ENCODE measurements at regions not wholly inside any gene's neighbourhood (a gene's known extent, or its start where the extent isn't known, plus 50 kb on each side); places are given as distances from the start of the nearest gene placed in this dataset.
"Not testable (repeated sequence)": the region's sequence is repeated elsewhere in the genome, so short reads cannot be mapped to it uniquely, and the experiment has no call there.

DNA sequence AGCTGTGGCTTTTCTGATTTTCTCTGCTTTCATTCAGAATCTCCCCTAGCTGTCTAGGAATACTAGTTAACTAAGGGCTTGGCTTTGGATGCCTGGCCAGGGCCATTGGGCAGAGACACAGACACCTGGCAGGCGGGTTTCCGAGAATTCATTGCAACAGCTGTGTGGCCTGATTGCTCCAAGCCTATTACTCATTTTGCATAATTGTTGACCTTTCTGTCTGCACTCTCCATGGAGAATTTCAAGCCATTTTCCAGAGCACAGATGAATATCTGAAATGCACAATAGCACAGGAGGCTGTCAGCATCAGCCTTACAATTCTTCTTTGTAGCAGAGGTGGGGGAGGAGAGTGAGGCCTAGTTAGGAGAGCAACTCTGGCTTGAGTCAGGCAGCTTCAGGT is 310.5 kb downstream of the DMAC1 start:
- H3K4me1 ChIP-seq, result no peaks in the 10 kb centered on the region
- H3K27ac ChIP-seq, result no peak overlapping the region
- H3K36me3 ChIP-seq, result no peaks in the 10 kb centered on the region
- H3K4me3 ChIP-seq, result no peak overlapping the region
- no peak for TF ChIP-seq CTCF (IDR thresholded peaks at IDR 0.05)
- no peaks in the 10 kb centered on the region for H3K27me3 ChIP-seq
- no peaks in the 10 kb centered on the region for H3K9me3 ChIP-seq
- no peak for DNase-seq (ENCODE audit: low spot score in 2 of 2)
- intact Hi-C loops (cut with DNase I), result no loop called here

DNA sequence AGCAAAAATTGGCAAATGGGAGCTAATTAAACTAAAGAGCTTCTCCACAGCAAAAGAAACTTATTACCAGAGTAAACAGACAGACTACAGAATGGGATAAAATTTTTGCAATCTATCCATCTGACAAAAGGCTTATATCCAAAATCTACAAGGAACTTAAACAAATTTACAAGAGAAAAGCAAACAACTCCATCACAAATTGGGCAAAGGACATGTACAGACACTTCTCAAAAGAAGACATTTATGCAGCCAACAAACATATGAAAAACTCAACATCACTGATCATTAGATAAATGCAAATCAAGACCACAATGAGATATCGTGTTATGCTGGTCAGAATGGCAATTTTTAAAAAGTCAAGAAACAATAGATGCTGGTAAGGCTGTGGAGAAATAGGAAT is 315.6 kb downstream of the DMAC1 start:
- H3K36me3 ChIP-seq; DNase-seq (ENCODE audit: low spot score in 2 of 2); intact Hi-C loops (cut with DNase I); H3K4me3 ChIP-seq; H3K4me1 ChIP-seq; H3K9me3 ChIP-seq; H3K27me3 ChIP-seq; H3K27ac ChIP-seq: not testable (repeated sequence)

DNA sequence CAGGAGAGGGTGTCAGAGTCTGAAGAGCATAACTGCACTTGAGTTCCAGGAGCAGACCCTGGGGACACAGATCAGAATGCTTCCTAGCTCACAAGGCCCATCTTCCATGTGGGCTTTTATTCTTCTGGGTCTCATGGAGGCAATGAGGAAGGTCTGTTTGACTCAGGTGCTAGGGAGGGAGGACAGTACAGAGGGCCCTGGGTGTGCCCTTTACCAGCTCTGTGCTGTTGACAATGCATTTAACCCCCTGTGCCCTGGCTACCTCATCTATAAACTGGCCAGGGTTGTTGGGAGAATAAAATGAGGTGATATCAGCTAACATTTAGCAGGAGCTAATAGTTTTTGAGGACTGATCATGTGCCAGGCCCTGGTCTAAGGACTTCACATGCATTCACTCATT is 318.0 kb downstream of the DMAC1 start:
- intact Hi-C loops (cut with DNase I), result no loop called here
- Histone ChIP-seq H3K4me3 (no peak overlapping the region), H3K27ac (no peak overlapping the region), H3K4me1 (no peaks in the 10 kb centered on the region), H3K27me3 (no peaks in the 10 kb centered on the region), H3K36me3 (no peaks in the 10 kb centered on the region), H3K9me3 (no peaks in the 10 kb centered on the region)
- no peak for DNase-seq (ENCODE audit: low spot score in 2 of 2)
- TF ChIP-seq CTCF (IDR thresholded peaks at IDR 0.05), result no peak

DNA sequence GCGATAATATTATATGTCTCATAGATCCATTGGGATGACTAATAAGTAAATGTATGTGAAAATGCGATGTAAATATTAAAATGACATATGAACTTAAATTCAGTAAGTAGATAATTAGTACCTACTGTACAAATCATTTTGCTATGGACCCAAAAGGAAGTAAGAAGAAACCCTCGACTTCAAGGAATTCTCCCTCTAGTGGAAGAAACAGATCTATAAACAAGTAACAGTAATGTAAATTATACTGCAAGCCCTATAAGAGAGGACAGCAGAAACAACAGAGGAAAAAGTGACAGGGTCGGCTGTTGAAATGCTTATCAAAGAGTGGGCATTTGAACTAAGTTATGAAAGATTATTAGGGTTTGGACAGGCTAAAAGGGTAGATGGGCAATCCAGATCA is 320.3 kb downstream of the DMAC1 start:
- Histone ChIP-seq H3K27ac (no peak overlapping the region), H3K27me3 (no peaks in the 10 kb centered on the region), H3K4me1 (no peaks in the 10 kb centered on the region), H3K4me3 (no peak overlapping the region), H3K36me3 (no peaks in the 10 kb centered on the region), H3K9me3 (no peaks in the 10 kb centered on the region)
- DNase-seq (ENCODE audit: low spot score in 2 of 2), result no peak
- TF ChIP-seq CTCF (IDR thresholded peaks at IDR 0.05), result no peak
- intact Hi-C loops (cut with DNase I), result no loop called here

DNA sequence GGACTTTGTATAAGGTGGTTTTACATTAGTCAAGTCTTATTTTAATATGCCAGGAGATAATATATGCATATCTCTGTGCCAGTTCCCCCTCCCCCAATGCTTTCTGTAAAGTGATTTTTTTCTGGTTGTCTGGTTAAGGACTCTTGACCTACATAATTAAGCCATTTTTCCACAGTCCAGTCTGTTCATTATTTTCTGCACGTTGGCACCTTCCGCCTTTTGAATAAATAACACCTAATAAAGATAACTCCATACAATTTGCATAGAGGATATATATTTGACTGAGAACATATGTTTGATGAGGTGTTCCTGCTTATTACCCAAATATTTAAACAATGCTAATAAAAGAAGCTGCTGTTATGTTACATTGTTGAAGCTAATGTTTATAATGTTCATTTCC is 320.9 kb downstream of the DMAC1 start:
- no peaks in the 10 kb centered on the region for H3K4me1 ChIP-seq
- no peaks in the 10 kb centered on the region for H3K9me3 ChIP-seq
- no peaks in the 10 kb centered on the region for H3K36me3 ChIP-seq
- intact Hi-C loops (cut with DNase I), result no loop called here
- TF ChIP-seq CTCF (IDR thresholded peaks at IDR 0.05), result no peak
- DNase-seq (ENCODE audit: low spot score in 2 of 2), result no peak
- H3K27me3 ChIP-seq, result no peaks in the 10 kb centered on the region
- H3K4me3 ChIP-seq, result no peak overlapping the region
- no peak overlapping the region for H3K27ac ChIP-seq

DNA sequence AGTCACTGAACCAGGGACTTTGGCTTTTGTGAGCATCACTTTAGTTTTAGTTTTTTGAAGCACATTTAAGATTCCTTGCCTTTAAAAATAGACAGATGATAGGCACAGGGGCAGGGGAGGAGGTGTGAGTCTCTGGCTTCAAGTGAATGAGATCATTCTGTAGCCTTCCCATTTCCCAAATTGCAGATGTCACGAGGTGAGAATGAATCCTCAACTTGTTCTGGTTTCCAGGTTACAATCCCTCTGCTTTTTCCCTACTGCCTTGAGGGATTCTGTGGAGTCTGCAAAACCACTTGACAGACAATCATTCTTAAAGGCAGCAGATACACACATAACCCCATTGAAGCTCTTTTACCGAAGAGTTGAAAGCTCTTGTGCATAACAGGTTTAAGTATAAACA is 332.4 kb downstream of the DMAC1 start:
- intact Hi-C loops (cut with DNase I), result no loop called here
- no peaks in the 10 kb centered on the region for H3K27me3 ChIP-seq
- H3K4me3 ChIP-seq, result no peak overlapping the region
- no peak overlapping the region for H3K27ac ChIP-seq
- no peaks in the 10 kb centered on the region for H3K36me3 ChIP-seq
- no peak for DNase-seq (ENCODE audit: low spot score in 2 of 2)
- no peaks in the 10 kb centered on the region for H3K9me3 ChIP-seq
- H3K4me1 ChIP-seq, result no peaks in the 10 kb centered on the region
- TF ChIP-seq CTCF (IDR thresholded peaks at IDR 0.05), result no peak
